WTC11 (cell line): ENCODE measurements at regions not wholly inside any gene's neighbourhood (a gene's known extent, or its start where the extent isn't known, plus 50 kb on each side); places are given as distances from the start of the nearest gene placed in this dataset.

Source experiments
- ATAC-seq: fragments of 200-7000 bp; cut with Tn5 transposase; 2 replicates; pipeline ENCODE4 v1.10.0; 2021; ENCODE audit warnings: mild to moderate bottlenecking, moderate library complexity
- CTCF ChIA-PET: fragments of 300-600 bp; sonication (Branson Sonifier 250); formaldehyde crosslinking; loops from one replicate; lab custom pipeline; 2021; ENCODE audit warnings: antibody characterized with exemption; lab: Charles Lee
- POLR2A ChIA-PET: fragments of 350-600 bp; sonication (Branson Sonifier 250); formaldehyde crosslinking; loops from one replicate; lab custom pipeline; 2021; ENCODE audit warnings: antibody characterized with exemption; lab: Charles Lee
- DNase-seq: peaks from one replicate; pipeline ENCODE4 v3.0.0; 2021; ENCODE audit warnings: low spot score
- H3K27ac Mint-ChIP-seq: 2 replicates; pipeline ENCODE4 v1.8.0; 2021; ENCODE audit warnings: mixed read lengths
- H3K27me3 Mint-ChIP-seq: 2 replicates; pipeline ENCODE4 v1.8.0; 2021; ENCODE audit warnings: low read depth, mild to moderate bottlenecking, moderate library complexity, mixed read lengths
- H3K36me3 Mint-ChIP-seq: 2 replicates; pipeline ENCODE4 v1.8.0; 2021; ENCODE audit warnings: mixed read lengths
- H3K4me1 Mint-ChIP-seq: 2 replicates; pipeline ENCODE4 v1.8.0; 2022; ENCODE audit warnings: mixed read lengths
- H3K4me3 Mint-ChIP-seq: 2 replicates; pipeline ENCODE4 v1.8.0; 2021; ENCODE audit warnings: mild to moderate bottlenecking, moderate library complexity, mixed read lengths
- H3K9me3 Mint-ChIP-seq: 2 replicates; pipeline ENCODE4 v1.8.0; 2021; ENCODE audit warnings: mixed read lengths
- AR ChIP-seq: fragments of 250-450 bp; sonication (Bioruptor Pico); IDR thresholded peaks from 2 replicates; pipeline ENCODE4 v1.9.0; 2021; ENCODE audit warnings: mild to moderate bottlenecking
- EMX1 ChIP-seq: fragments of 250-450 bp; sonication (Bioruptor Pico); IDR thresholded peaks from 2 replicates; pipeline ENCODE4 v1.8.0; 2021; ENCODE audit warnings: mild to moderate bottlenecking
- FOXJ3 ChIP-seq: sonication (generic); formaldehyde crosslinking; IDR thresholded peaks from 2 replicates; pipeline ENCODE4 v1.9.0; 2021; ENCODE audit warnings: missing genetic modification reagents, mild to moderate bottlenecking, borderline replicate concordance
- FOXK1 ChIP-seq: sonication (generic); formaldehyde crosslinking; IDR thresholded peaks from 2 replicates; pipeline ENCODE4 v1.8.0; 2022; ENCODE audit warnings: mild to moderate bottlenecking, moderate library complexity, missing genetic modification reagents
- IRF2 ChIP-seq: sonication (generic); formaldehyde crosslinking; IDR thresholded peaks from 2 replicates; pipeline ENCODE4 v1.8.0; 2022; ENCODE audit warnings: low read depth, missing genetic modification reagents, borderline replicate concordance
- JUN ChIP-seq: sonication (generic); formaldehyde crosslinking; IDR thresholded peaks from 2 replicates; pipeline ENCODE4 v1.8.0; 2023; ENCODE audit warnings: mild to moderate bottlenecking, missing genetic modification reagents
- MLX ChIP-seq: sonication (generic); formaldehyde crosslinking; IDR thresholded peaks from 2 replicates; pipeline ENCODE4 v1.8.1; 2023; ENCODE audit warnings: mild to moderate bottlenecking, missing genetic modification reagents, moderate library complexity
- MXD4 ChIP-seq: fragments of 250-450 bp; sonication (Bioruptor Pico); IDR thresholded peaks from 2 replicates; pipeline ENCODE4 v1.8.0; 2021; ENCODE audit warnings: mild to moderate bottlenecking, moderate library complexity, borderline replicate concordance
- NFE2L1 ChIP-seq: sonication (generic); formaldehyde crosslinking; IDR thresholded peaks from 2 replicates; pipeline ENCODE4 v1.8.1; 2023; ENCODE audit warnings: missing genetic modification reagents
- RORB ChIP-seq: fragments of 250-450 bp; sonication (Bioruptor Pico); IDR thresholded peaks from 2 replicates; pipeline ENCODE4 v1.9.0; 2021; ENCODE audit warnings: mild to moderate bottlenecking
- SMAD4 ChIP-seq: sonication (generic); formaldehyde crosslinking; IDR thresholded peaks from 2 replicates; pipeline ENCODE4 v1.8.0; 2022; ENCODE audit warnings: mild to moderate bottlenecking, missing genetic modification reagents
- SOX15 ChIP-seq: fragments of 250-450 bp; sonication (Bioruptor Pico); IDR thresholded peaks from 2 replicates; pipeline ENCODE4 v1.9.0; 2021; ENCODE audit warnings: mild to moderate bottlenecking
- TCF7 ChIP-seq: sonication (generic); formaldehyde crosslinking; IDR thresholded peaks from 2 replicates; pipeline ENCODE4 v1.8.0; 2022; ENCODE audit warnings: mild to moderate bottlenecking, low read depth, missing genetic modification reagents, moderate library complexity
- ZNF512 ChIP-seq: sonication (generic); formaldehyde crosslinking; IDR thresholded peaks from 2 replicates; pipeline ENCODE4 v1.8.1; 2022; ENCODE audit warnings: missing genetic modification reagents, borderline replicate concordance
- ZNF532 ChIP-seq: fragments of 250-450 bp; sonication (Bioruptor Pico); IDR thresholded peaks from 2 replicates; pipeline ENCODE4 v1.9.0; 2021; ENCODE audit warnings: mild to moderate bottlenecking, borderline replicate concordance
- ZSCAN18 ChIP-seq: fragments of 250-450 bp; sonication (Bioruptor Pico); IDR thresholded peaks from 2 replicates; pipeline ENCODE4 v2.1.2; 2022; ENCODE audit warnings: mild to moderate bottlenecking, moderate library complexity

GRCh38 chr7:132703742-132704141 is 127.5 kb upstream of the PLXNA4 start (continued):
- no peak for TF ChIP-seq AR
- TF ChIP-seq FOXK1 = no peak
- no peak for TF ChIP-seq EMX1 (CRISPR knock-in tag)
- TF ChIP-seq SOX15 (CRISPR knock-in tag) = no peak
- no peak for TF ChIP-seq RORB (CRISPR knock-in tag)
- TF ChIP-seq NFE2L1 = no peak
- TF ChIP-seq, all 79 proteins: peak for 0

GRCh38 chr7:132697003-132697402 is 120.7 kb upstream of the PLXNA4 start:
- CTCF ChIA-PET = interaction anchor here (0.5 kb wide), 1 partner anchor 1688 kb away, joined by 3 read pairs; no protein-coding TSS in a partner anchor
- H3K36me3 Mint-ChIP-seq = no peaks in the 10 kb centered on the region
- ATAC-seq = peak; percentile 74
- TF ChIP-seq JUN (CRISPR knock-in tag) = no peak
- no peak for TF ChIP-seq IRF2
- no peak for TF ChIP-seq MXD4 (CRISPR knock-in tag)
- TF ChIP-seq ZNF532 = no peak
- no peak for TF ChIP-seq ZSCAN18 (CRISPR knock-in tag)
- TF ChIP-seq, all 79 proteins: peak for 0
- Mint-ChIP-seq H3K9me3 (peaks cover 6% of the 10 kb centered on the region), H3K4me3 (no peak overlapping the region), H3K4me1 (peaks cover 5% of the 10 kb centered on the region), H3K27ac (no peak overlapping the region), H3K27me3 (no peaks in the 10 kb centered on the region; the same call in 1 of the 2 replicates)
- POLR2A ChIA-PET = no interaction called here
- DNase-seq = no peak

GRCh38 chr7:132696332-132696731 is 120.1 kb upstream of the PLXNA4 start:
- Mint-ChIP-seq H3K27me3 (no peaks in the 10 kb centered on the region; the same call in 1 of the 2 replicates), H3K36me3 (no peaks in the 10 kb centered on the region), H3K4me1 (peaks cover 5% of the 10 kb centered on the region), H3K27ac (no peak overlapping the region), H3K4me3 (no peak overlapping the region), H3K9me3 (no peaks in the 10 kb centered on the region)
- POLR2A ChIA-PET = no interaction called here
- DNase-seq = no peak
- ATAC-seq = no peak
- CTCF ChIA-PET = no interaction called here
- no peak for TF ChIP-seq FOXJ3 (CRISPR knock-in tag)
- TF ChIP-seq TCF7 (CRISPR knock-in tag) = no peak
- no peak for TF ChIP-seq ZNF512
- TF ChIP-seq EMX1 (CRISPR knock-in tag) = no peak
- TF ChIP-seq SMAD4 (CRISPR knock-in tag) = no peak
- TF ChIP-seq MLX (CRISPR knock-in tag) = no peak
- no peak for TF ChIP-seq ZNF532
